IMR-90 (cell line): ENCODE measurements at regions not wholly inside any gene's neighbourhood (a gene's known extent, or its start where the extent isn't known, plus 50 kb on each side); places are given as distances from the start of the nearest gene placed in this dataset.

Source experiments
- CEBPB ChIP-seq: IDR thresholded peaks from 2 replicates; pipeline ENCODE4 v1.6.1; 2012; ENCODE audit warnings: low read depth, low read length, improper control_type of control experiment
- CHD1 ChIP-seq: IDR thresholded peaks from 2 replicates; pipeline ENCODE4 v1.6.1; 2012; ENCODE audit warnings: low read depth, low read length, improper control_type of control experiment
- CTCF ChIP-seq: conservative IDR thresholded peaks from 2 replicates; pipeline ENCODE4 v1.5.1; 2012; ENCODE audit warnings: mild to moderate bottlenecking, low read depth, low read length, improper control_type of control experiment
- MAZ ChIP-seq: IDR thresholded peaks from 2 replicates; pipeline ENCODE4 v1.6.1; 2012; ENCODE audit warnings: low read depth, mild to moderate bottlenecking, low read length, improper control_type of control experiment, moderate library complexity, borderline replicate concordance
- RFX5 ChIP-seq: IDR thresholded peaks from 2 replicates; pipeline ENCODE4 v1.8.0; 2012; ENCODE audit warnings: low read depth, mild to moderate bottlenecking, low read length, moderate library complexity
- SMC3 ChIP-seq: fragments of 150-350 bp; IDR thresholded peaks from 2 replicates; pipeline ENCODE4 v1.6.1; 2016; ENCODE audit warnings: low read depth, mild to moderate bottlenecking, antibody characterized with exemption, low read length, moderate library complexity

DNA sequence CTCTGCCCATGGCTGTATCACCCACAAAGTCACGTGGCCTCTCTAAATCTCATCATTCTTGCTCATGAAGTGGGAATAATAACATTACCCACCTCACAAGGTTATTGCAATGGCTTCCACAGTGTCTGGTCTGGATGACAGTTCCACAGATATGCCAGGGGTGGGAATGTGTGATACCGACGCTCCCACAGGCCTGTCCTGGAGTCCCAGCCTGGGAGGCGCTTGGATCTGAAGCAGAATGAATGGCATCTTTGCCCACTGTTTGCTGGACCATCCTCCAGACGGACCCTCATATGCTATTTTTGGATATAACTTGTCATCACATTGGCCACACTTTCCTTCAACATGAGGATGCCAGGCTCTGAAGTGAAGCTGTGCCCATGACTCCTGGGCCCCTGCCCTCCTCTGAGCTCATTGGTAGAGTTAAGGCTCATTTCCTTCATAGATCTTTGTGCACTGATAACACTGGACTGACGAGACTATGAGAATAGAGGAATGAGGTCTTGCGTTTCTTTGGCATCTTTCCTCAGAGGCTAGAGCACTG is 279.8 kb upstream of the ZNF32 start:
- TF ChIP-seq CTCF (no peak), SMC3 (no peak), CEBPB (no peak), MAZ (no peak), CHD1 (no peak), RFX5 (no peak)
